ENCODE measurements at regions not wholly inside any gene's neighbourhood (a gene's known extent, or its start where the extent isn't known, plus 50 kb on each side); places are given as distances from the start of the nearest gene placed in this dataset.
"Not testable (repeated sequence)": the region's sequence is repeated elsewhere in the genome, so short reads cannot be mapped to it uniquely, and the experiment has no call there.

GRCh38 chr12:5335069-5335468 lies 96.8 kb upstream of the NTF3 start:
- H3K27ac ChIP-seq (ENCODE audit: low read depth in 1 of 2, low read length in 2 of 2): no peak overlapping the region
- H3K4me1 ChIP-seq (ENCODE audit: control insufficient read depth in 4 of 4, insufficient read depth in 4 of 4, low read length in 3 of 4): no peaks in the 10 kb centered on the region
- DNase-seq (ENCODE audit: low spot score): no peak
- 82% methylated on average over 2 of the region's 2 CpGs for WGBS
- peaks cover 0 to 5% (median 0%) of the 10 kb centered on the region in 4 donors for H3K27me3 ChIP-seq (ENCODE audit: control insufficient read depth in 4 of 4, insufficient read depth in 4 of 4, low read length in 3 of 4)
- no peaks in the 10 kb centered on the region for H3K36me3 ChIP-seq (ENCODE audit: control insufficient read depth in 4 of 4, insufficient read depth in 3 of 4, low read depth in 1 of 4, low read length in 3 of 4)
- no peaks in the 10 kb centered on the region for H3K9me3 ChIP-seq (ENCODE audit: control insufficient read depth in 4 of 4, low read length in 3 of 4)
- TF ChIP-seq EGR1 (IDR thresholded peaks at IDR 0.05; ENCODE audit: low read depth in 2 of 2): no peak
- no peak for TF ChIP-seq NR2F2 (IDR thresholded peaks at IDR 0.05)
- no peak for TF ChIP-seq FOXA1 (IDR thresholded peaks at IDR 0.05)
- no peak for TF ChIP-seq CTCF (IDR thresholded peaks at IDR 0.05; ENCODE audit: low read depth, low read length, missing input control)
- TF ChIP-seq RXRA (IDR thresholded peaks at IDR 0.05): no peak
- no peak for TF ChIP-seq HNF4G (IDR thresholded peaks at IDR 0.05)
- TF ChIP-seq REST (IDR thresholded peaks at IDR 0.05): no peak
- no peak for TF ChIP-seq YY1 (IDR thresholded peaks at IDR 0.05)
- no peak for TF ChIP-seq ZBTB33 (IDR thresholded peaks at IDR 0.05)
- TF ChIP-seq MAX (IDR thresholded peaks at IDR 0.05): no peak
- TF ChIP-seq FOXA2 (IDR thresholded peaks at IDR 0.05): no peak
- TF ChIP-seq HNF4A (conservative IDR thresholded peaks at IDR 0.05): no peak
- no peak for TF ChIP-seq TAF1 (conservative IDR thresholded peaks at IDR 0.05)
- no peak for TF ChIP-seq RAD21 (IDR thresholded peaks at IDR 0.05)
- TF ChIP-seq JUND (IDR thresholded peaks at IDR 0.05): no peak
- no peak for TF ChIP-seq GABPA (IDR thresholded peaks at IDR 0.05 in 1 of 2, conservative IDR thresholded peaks at IDR 0.05 in 1 of 2)
- no peak for TF ChIP-seq SP1 (IDR thresholded peaks at IDR 0.05)
- no peak for TF ChIP-seq ATF3 (IDR thresholded peaks at IDR 0.05)
- no peak overlapping the region for H3K9ac ChIP-seq (ENCODE audit: low read depth in 1 of 2, low read length in 2 of 2)
- H3K4me3 ChIP-seq (ENCODE audit: low read depth in 1 of 3, low read length in 3 of 3): no peak overlapping the region

- H3K27me3 ChIP-seq (ENCODE audit: control insufficient read depth in 4 of 4, insufficient read depth in 4 of 4, low read length in 3 of 4); H3K4me1 ChIP-seq (ENCODE audit: control insufficient read depth in 4 of 4, insufficient read depth in 4 of 4, low read length in 3 of 4); H3K36me3 ChIP-seq (ENCODE audit: control insufficient read depth in 4 of 4, insufficient read depth in 3 of 4, low read depth in 1 of 4, low read length in 3 of 4); DNase-seq (ENCODE audit: low spot score); H3K9ac ChIP-seq (ENCODE audit: low read depth in 1 of 2, low read length in 2 of 2); H3K27ac ChIP-seq (ENCODE audit: low read depth in 1 of 2, low read length in 2 of 2); H3K4me3 ChIP-seq (ENCODE audit: low read depth in 1 of 3, low read length in 3 of 3); H3K9me3 ChIP-seq (ENCODE audit: control insufficient read depth in 4 of 4, low read length in 3 of 4): not testable (repeated sequence)
- WGBS: 47% methylated on average over 2 of the region's 2 CpGs
Measured at GRCh38 chr12:5341086-5341485, 90.8 kb upstream of the NTF3 start.
